SK-N-SH (cell line): ENCODE measurements at regions not wholly inside any gene's neighbourhood (a gene's known extent, or its start where the extent isn't known, plus 50 kb on each side); places are given as distances from the start of the nearest gene placed in this dataset.

ENCODE experiments used
- CTCF ChIA-PET: fragments of 300-600, 350-600 bp; formaldehyde crosslinking; extraction: SDS; loops from one replicate; lab custom pipeline; 2021; lab: Yijun Ruan, JAX
- POLR2A ChIA-PET: fragments of 350-600 bp; sonication (Branson Sonifier 250); formaldehyde crosslinking; extraction: SDS; loops from one replicate; lab custom pipeline; 2020; ENCODE audit warnings: antibody characterized with exemption, inconsistent platforms; lab: Yijun Ruan, JAX
- DNase-seq: peaks from one replicate; pipeline ENCODE4 v3.0.0; 2012
- H2AFZ ChIP-seq: fragments of 200-600 bp; sonication (generic); 2 replicates; pipeline ENCODE4 v1.8.1; 2016; ENCODE audit warnings: antibody characterized with exemption, mild to moderate bottlenecking, low read depth
- H3F3A ChIP-seq: fragments of 200-600 bp; sonication (generic); replicated peaks from 2 replicates; pipeline ENCODE3; 2016; ENCODE audit warnings: antibody characterized with exemption, mild to moderate bottlenecking; ENCODE audit not compliant: insufficient read depth
- H3K27ac ChIP-seq, 2 experiments: fragments of 200-500 bp in 1 of 2; fragments of 200-600 bp in 1 of 2; sonication (Bioruptor generic) in 1 of 2; sonication (generic), shearing (Covaris generic) in 1 of 2; 2 replicates each; pipeline versions ENCODE4 v1.5.1 to v1.6.1; 2014 to 2016; ENCODE audit warnings: low read depth in 2 of 2, inconsistent platforms in 1 of 2, low read length in 1 of 2, mild to moderate bottlenecking in 1 of 2, mixed read lengths in 1 of 2
- H3K27me3 ChIP-seq: fragments of 200-600 bp; sonication (generic), shearing (Covaris generic); 2 replicates; pipeline ENCODE4 v1.6.1; 2016; ENCODE audit warnings: mixed run types; ENCODE audit not compliant: insufficient read depth
- H3K36me3 ChIP-seq, 2 experiments: fragments of 200-500 bp in 1 of 2; fragments of 200-600 bp in 1 of 2; sonication (Bioruptor generic) in 1 of 2; sonication (generic) in 1 of 2; replicated peaks in 1 of 2; 2 replicates each; pipeline versions ENCODE3 to v1.5.1; 2014 to 2016; ENCODE audit warnings: low read length in 1 of 2, mild to moderate bottlenecking in 1 of 2; ENCODE audit not compliant: insufficient read depth in 2 of 2, control insufficient read depth in 1 of 2
- H3K4me1 ChIP-seq, 2 experiments: fragments of 200-500 bp in 1 of 2; fragments of 200-600 bp in 1 of 2; sonication (Bioruptor generic) in 1 of 2; sonication (generic), shearing (Covaris generic) in 1 of 2; 2 replicates each; pipeline versions ENCODE4 v1.5.1 to v1.6.1; 2014 to 2016; ENCODE audit warnings: low read depth in 1 of 2, low read length in 1 of 2, mixed run types in 1 of 2; ENCODE audit not compliant: insufficient read depth in 2 of 2, control insufficient read depth in 1 of 2
- H3K4me2 ChIP-seq: fragments of 200-600 bp; sonication (generic), shearing (Covaris generic); 2 replicates; pipeline ENCODE4 v1.6.1; 2017; ENCODE audit warnings: mixed run types
- H3K4me3 ChIP-seq, 2 experiments: fragments of 200-500 bp in 1 of 2; fragments of 200-600 bp in 1 of 2; sonication (Bioruptor generic) in 1 of 2; sonication (generic), shearing (Covaris generic) in 1 of 2; 2 replicates each; pipeline versions ENCODE4 v1.5.1 to v1.8.1; 2014 to 2016; ENCODE audit warnings: low read depth in 2 of 2, inconsistent platforms in 1 of 2, low read length in 1 of 2, mild to moderate bottlenecking in 1 of 2, mixed read lengths in 1 of 2, moderate library complexity in 1 of 2
- H3K79me2 ChIP-seq: fragments of 200-600 bp; sonication (generic); 2 replicates; pipeline ENCODE4 v1.8.1; 2017; ENCODE audit warnings: mild to moderate bottlenecking; ENCODE audit not compliant: insufficient read depth
- H3K9ac ChIP-seq: fragments of 200-600 bp; sonication (generic); 2 replicates; pipeline ENCODE4 v1.6.1; 2017; ENCODE audit warnings: mixed run types
- H3K9me2 ChIP-seq: fragments of 200-600 bp; sonication (generic); 2 replicates; pipeline ENCODE4 v1.6.1; 2017; ENCODE audit warnings: mixed run types
- H3K9me3 ChIP-seq: fragments of 200-600 bp; sonication (generic); 2 replicates; pipeline ENCODE4 v1.6.1; 2017; ENCODE audit warnings: mixed run types, mild to moderate bottlenecking, moderate library complexity
- H4K20me1 ChIP-seq: fragments of 200-600 bp; sonication (generic); 2 replicates; pipeline ENCODE4 v1.6.1; 2017; ENCODE audit warnings: mild to moderate bottlenecking, mixed run types; ENCODE audit not compliant: insufficient read depth
- CTCF ChIP-seq: fragments of 200-600 bp; sonication (generic); IDR thresholded peaks from 2 replicates; pipeline ENCODE4 v1.6.1; 2017; ENCODE audit warnings: antibody characterized with exemption, mild to moderate bottlenecking, moderate library complexity
- EZH2phosphoT487 ChIP-seq: fragments of 200-600 bp; sonication (generic); IDR thresholded peaks from 2 replicates; pipeline ENCODE4 v1.6.1; 2017; ENCODE audit warnings: low read depth, mixed run types, mild to moderate bottlenecking, antibody characterized with exemption, moderate library complexity, borderline replicate concordance
- FOSL2 ChIP-seq: IDR thresholded peaks from 2 replicates; pipeline ENCODE4 v1.4.0; 2012; ENCODE audit warnings: low read depth, mild to moderate bottlenecking, moderate library complexity, borderline replicate concordance
- FOXJ3 ChIP-seq: sonication (generic); formaldehyde crosslinking; IDR thresholded peaks from 2 replicates; pipeline ENCODE4 v1.5.1; 2020; ENCODE audit warnings: mild to moderate bottlenecking, missing genetic modification reagents
- GATA2 ChIP-seq: sonication (generic); formaldehyde crosslinking; IDR thresholded peaks from 2 replicates; pipeline ENCODE4 v1.5.0; 2020; ENCODE audit warnings: mild to moderate bottlenecking, missing genetic modification reagents
- JUND ChIP-seq: IDR thresholded peaks from 2 replicates; pipeline ENCODE4 v1.4.0; 2012
- MAX ChIP-seq: IDR thresholded peaks from 2 replicates; pipeline ENCODE4 v1.4.0; 2012; ENCODE audit warnings: low read depth
- MEF2A ChIP-seq: IDR thresholded peaks from 2 replicates; pipeline ENCODE4 v1.4.0; 2012; ENCODE audit warnings: low read depth, borderline replicate concordance
- MXI1 ChIP-seq: IDR thresholded peaks from 2 replicates; pipeline ENCODE4 v1.6.1; 2012; ENCODE audit warnings: mild to moderate bottlenecking, low read depth, low read length, improper control_type of control experiment
- PBX3 ChIP-seq: IDR thresholded peaks from 2 replicates; pipeline ENCODE4; 2012
- POLR2AphosphoS5 ChIP-seq: IDR thresholded peaks from 2 replicates; pipeline ENCODE4 v1.6.1; 2012; ENCODE audit warnings: low read depth, low read length
- RAD21 ChIP-seq: IDR thresholded peaks from 2 replicates; pipeline ENCODE4 v1.6.1; 2012; ENCODE audit warnings: mild to moderate bottlenecking, low read length
- RFX5 ChIP-seq: IDR thresholded peaks from 2 replicates; pipeline ENCODE4 v1.6.1; 2012; ENCODE audit warnings: mild to moderate bottlenecking, improper control_type of control experiment, low read length
- RXRA ChIP-seq: IDR thresholded peaks from 2 replicates; pipeline ENCODE4 v1.4.0; 2012; ENCODE audit warnings: low read depth, mild to moderate bottlenecking, borderline replicate concordance
- SIN3A ChIP-seq: IDR thresholded peaks from 2 replicates; pipeline ENCODE4 v1.6.1; 2012; ENCODE audit warnings: low read depth, mild to moderate bottlenecking, low read length, moderate library complexity, borderline replicate concordance
- SMC3 ChIP-seq: IDR thresholded peaks from 2 replicates; pipeline ENCODE4 v1.6.1; 2012; ENCODE audit warnings: low read depth, low read length, improper control_type of control experiment
- TEAD4 ChIP-seq: IDR thresholded peaks from 2 replicates; pipeline ENCODE4 v1.4.0; 2012; ENCODE audit warnings: mild to moderate bottlenecking, borderline replicate concordance; ENCODE audit not compliant: insufficient read depth
- USF1 ChIP-seq: IDR thresholded peaks from 2 replicates; pipeline ENCODE4 v1.4.0; 2012; ENCODE audit warnings: low read depth, borderline replicate concordance
- USF2 ChIP-seq: fragments of 150-350 bp; IDR thresholded peaks from 2 replicates; pipeline ENCODE4 v1.6.1; 2017; ENCODE audit warnings: antibody characterized with exemption, low read length, low read depth, borderline replicate concordance
- ZBTB33 ChIP-seq: IDR thresholded peaks from 2 replicates; pipeline ENCODE4 v1.4.0; 2012; ENCODE audit warnings: low read depth, borderline replicate concordance
- WGBS: methylation state at CpG from one replicate; pipeline ENCODE4 v1.1.6; 2017; ENCODE audit warnings: low lambda C conversion rate; 5-methylcytosine and 5-hydroxymethylcytosine counted together

GRCh38 chr17:36835036-36835435, 102.2 kb upstream of the LHX1 start:
- WGBS, result 79% methylated on average over 4 of the region's 4 CpGs
- Histone ChIP-seq H3K4me3 (no peak overlapping the region), H3K4me2 (no peak overlapping the region), H3K27me3 (no peaks in the 10 kb centered on the region), H3K27ac (no peak overlapping the region), H4K20me1 (no peaks in the 10 kb centered on the region), H3F3A (no peaks in the 10 kb centered on the region), H3K9me2 (no peaks in the 10 kb centered on the region), H3K9me3 (no peaks in the 10 kb centered on the region), H3K36me3 (no peaks in the 10 kb centered on the region), H3K79me2 (no peaks in the 10 kb centered on the region), H2AFZ (no peak overlapping the region), H3K4me1 (no peaks in the 10 kb centered on the region), H3K9ac (no peak overlapping the region)
- ChIA-PET POLR2A (no interaction called here), CTCF (no interaction called here)
- DNase-seq, result no peak
- TF ChIP-seq SMC3 (no peak), RXRA (no peak), FOXJ3 (CRISPR knock-in tag) (no peak), SIN3A (no peak), CTCF (no peak), TEAD4 (no peak), USF1 (no peak), EZH2phosphoT487 (no peak), POLR2AphosphoS5 (no peak), RFX5 (no peak), MAX (no peak), MEF2A (no peak)

- no peaks in the 10 kb centered on the region for H3K9me2 ChIP-seq
- no peaks in the 10 kb centered on the region for H3K79me2 ChIP-seq
- H4K20me1 ChIP-seq, result no peaks in the 10 kb centered on the region
- no peak overlapping the region for H2AFZ ChIP-seq
- DNase-seq, result no peak
- H3K4me2 ChIP-seq, result no peak overlapping the region
- WGBS, result 71% methylated on average over 12 of the region's 14 CpGs
- CTCF ChIA-PET, result interaction anchor here (0.8 to 1.1 kb wide), 2 partner anchors 9 to 38 kb away, joined by 3 to 4 read pairs; no protein-coding TSS in a partner anchor
- H3K27me3 ChIP-seq, result 0 out of 2 replicates have a peak, but pooled peaks cover 2% of the 10 kb centered on the region
- H3K4me3 ChIP-seq, result no peak overlapping the region
- POLR2A ChIA-PET, result no interaction called here
- no peak overlapping the region for H3K27ac ChIP-seq
- no peak overlapping the region for H3K9ac ChIP-seq
- H3K9me3 ChIP-seq, result no peaks in the 10 kb centered on the region
- H3K36me3 ChIP-seq, result no peaks in the 10 kb centered on the region
- H3F3A ChIP-seq, result no peaks in the 10 kb centered on the region
- H3K4me1 ChIP-seq, result no peaks in the 10 kb centered on the region
- TF ChIP-seq MEF2A (no peak), RAD21 (no peak), ZBTB33 (no peak), GATA2 (CRISPR knock-in tag) (no peak), USF2 (no peak), SMC3 (no peak), FOXJ3 (CRISPR knock-in tag) (no peak), JUND (no peak), FOSL2 (no peak), PBX3 (no peak), MXI1 (no peak)
These were observed 99.9 kb upstream of the LHX1 start for GRCh38 chr17:36837195-36837938.
